ENCODE measurements at regions not wholly inside any gene's neighbourhood (a gene's known extent, or its start where the extent isn't known, plus 50 kb on each side); places are given as distances from the start of the nearest gene placed in this dataset.

DNA sequence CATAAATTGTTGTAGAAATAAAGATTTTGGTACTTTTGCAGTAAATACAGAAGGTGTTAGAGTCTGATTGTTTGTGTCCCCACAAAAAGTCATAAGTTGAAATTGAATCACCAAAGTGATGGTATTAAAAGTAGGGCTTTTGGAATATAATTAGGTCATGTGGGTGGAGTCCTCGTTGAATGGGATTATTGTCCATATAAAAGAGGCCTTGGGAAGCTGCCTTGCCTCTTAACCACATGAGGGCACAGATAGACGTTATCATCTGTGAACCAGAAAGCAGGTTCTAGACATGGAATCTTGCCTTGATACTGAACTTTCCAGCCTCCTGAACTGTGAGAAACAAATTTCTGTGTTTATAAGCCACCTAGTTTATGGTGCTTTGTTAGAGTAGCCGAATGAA, 186.8 kb downstream of the PRR20E start (continued):
- TF ChIP-seq ZNF462 (CRISPR knock-in tag; IDR thresholded peaks at IDR 0.05) = no peak

DNA sequence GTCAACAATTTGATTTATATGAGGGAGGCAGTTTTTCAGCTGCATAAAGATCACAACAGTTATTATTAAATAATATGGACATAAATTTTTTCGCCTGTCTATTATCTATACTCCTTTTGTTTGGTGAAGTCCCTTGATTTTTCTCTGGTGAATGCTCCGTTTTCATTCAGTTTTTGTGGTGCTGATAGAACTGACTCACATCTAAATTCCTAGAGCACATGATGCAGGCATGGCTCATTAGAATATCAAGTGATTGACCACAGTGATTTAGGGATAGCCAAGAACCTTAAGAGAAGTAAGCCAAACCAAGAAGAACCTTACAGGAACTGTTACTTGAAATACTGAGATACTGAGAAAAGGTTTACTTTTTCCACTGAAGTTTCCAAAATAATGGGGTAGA, 208.9 kb downstream of the PRR20E start:
- Histone ChIP-seq H3K4me2 (no peak overlapping the region), H3K27me3 (ENCODE audit: insufficient read depth) (no peaks in the 10 kb centered on the region), H3K4me1 (ENCODE audit: insufficient read depth) (no peaks in the 10 kb centered on the region), H3K27ac (ENCODE audit: low read depth) (no peak overlapping the region), H3K79me2 (replicated peaks; ENCODE audit: insufficient read depth) (no peaks in the 10 kb centered on the region), H3K9me2 (ENCODE audit: insufficient read depth) (no peaks in the 10 kb centered on the region), H4K20me1 (replicated peaks; ENCODE audit: insufficient read depth) (no peaks in the 10 kb centered on the region), H3F3A (replicated peaks; ENCODE audit: low read depth) (no peaks in the 10 kb centered on the region), H2AFZ (no peak overlapping the region), H3K36me3 (ENCODE audit: insufficient read depth) (no peaks in the 10 kb centered on the region), H3K4me3 (no peak overlapping the region)
- TF ChIP-seq ZNF331 (CRISPR knock-in tag; IDR thresholded peaks at IDR 0.05; ENCODE audit: low read depth) = no peak
- TF ChIP-seq NANOG (IDR thresholded peaks at IDR 0.05; ENCODE audit: borderline replicate concordance) = no peak
- no peak for TF ChIP-seq ETS1 (IDR thresholded peaks at IDR 0.05)
- Mint-ChIP-seq H3K27ac (no peak overlapping the region), H3K27me3 (ENCODE audit: insufficient read depth, low read depth, poor library complexity) (peaks cover 1% of the 10 kb centered on the region), H3K4me1 (no peaks in the 10 kb centered on the region), H3K9me3 (no peaks in the 10 kb centered on the region), H3K4me3 (no peak overlapping the region), H3K36me3 (ENCODE audit: low read depth) (no peaks in the 10 kb centered on the region)
- ATAC-seq = no peak
- DNase-seq (ENCODE audit: low spot score) = no peak

Data from GM23338 (cell line).